ENCODE measurements at regions not wholly inside any gene's neighbourhood (a gene's known extent, or its start where the extent isn't known, plus 50 kb on each side); places are given as distances from the start of the nearest gene placed in this dataset.
A peak's percentile ranks its signal among the peaks of the same experiment; 100 is the strongest.

- Mint-ChIP-seq H3K27ac (no peak overlapping the region), H3K4me3 (no peak overlapping the region), H3K9me3 (no peaks in the 10 kb centered on the region), H3K36me3 (no peaks in the 10 kb centered on the region), H3K27me3 (no peaks in the 10 kb centered on the region), H3K4me1 (no peaks in the 10 kb centered on the region)
- Histone ChIP-seq H3K36me3 (ENCODE audit: insufficient read depth, low read length) (no peaks in the 10 kb centered on the region), H3K9me3 (ENCODE audit: control insufficient read depth in 1 of 2, low read length in 2 of 2) (no peaks in the 10 kb centered on the region), H3K4me3 (ENCODE audit: low read length in 2 of 2) (no peak overlapping the region), H3K4me1 (ENCODE audit: insufficient read depth, low read length) (no peaks in the 10 kb centered on the region), H3K27me3 (ENCODE audit: insufficient read depth, low read length) (no peaks in the 10 kb centered on the region), H3K27ac (ENCODE audit: low read depth, low read length) (no peak overlapping the region)
- no peak for DNase-seq
- POLR2A ChIA-PET (ENCODE audit: partially characterized antibody) = no interaction called here
- CTCF ChIA-PET (ENCODE audit: partially characterized antibody) = interaction anchor here (1.0 kb wide), 1 partner anchor 1437 kb away, joined by 3 read pairs; no protein-coding TSS in a partner anchor
- intact Hi-C loops (cut with micrococcal nuclease) = no loop called here
Measured at GRCh38 chr6:14187406-14187805, 69.8 kb downstream of the CD83 start.

GRCh38 chr6:14189074-14189473 lies 71.5 kb downstream of the CD83 start:
- POLR2A ChIA-PET (ENCODE audit: partially characterized antibody) = no interaction called here
- H3K27ac Mint-ChIP-seq = no peak overlapping the region

GRCh38 chr6:14190191-14190928 lies 72.8 kb downstream of the CD83 start:
- no peaks in the 10 kb centered on the region for H3K36me3 ChIP-seq (ENCODE audit: insufficient read depth, low read length)
- ChIA-PET CTCF (ENCODE audit: partially characterized antibody) (no interaction called here), POLR2A (ENCODE audit: partially characterized antibody) (no interaction called here)
- peaks cover 0 to 2% (median 0%) of the 10 kb centered on the region in 8 donors for H3K9me3 Mint-ChIP-seq
- H3K27ac ChIP-seq (ENCODE audit: low read depth, low read length) = no peak overlapping the region
- no peaks in the 10 kb centered on the region for H3K27me3 ChIP-seq (ENCODE audit: insufficient read depth, low read length)
- no peak overlapping the region for H3K27ac Mint-ChIP-seq
- no peaks in the 10 kb centered on the region for H3K9me3 ChIP-seq (ENCODE audit: control insufficient read depth in 1 of 2, low read length in 2 of 2)
- no peaks in the 10 kb centered on the region for H3K36me3 Mint-ChIP-seq
- no peaks in the 10 kb centered on the region for H3K4me1 Mint-ChIP-seq
- peaks cover 4 to 8% of the 10 kb centered on the region in 2 donors for H3K27me3 Mint-ChIP-seq
- H3K4me3 ChIP-seq (ENCODE audit: low read length in 2 of 2) = no peak overlapping the region
- no peak for DNase-seq
- H3K4me1 ChIP-seq (ENCODE audit: insufficient read depth, low read length) = no peaks in the 10 kb centered on the region
- intact Hi-C loops (cut with micrococcal nuclease) = no loop called here
- no peak overlapping the region for H3K4me3 Mint-ChIP-seq

More at GRCh38 chr6:14189074-14189473, 71.5 kb downstream of the CD83 start:
- no peaks in the 10 kb centered on the region for H3K4me1 ChIP-seq (ENCODE audit: insufficient read depth, low read length)
- Mint-ChIP-seq H3K27me3 (peaks cover 4 to 7% of the 10 kb centered on the region in 2 donors), H3K4me3 (no peak overlapping the region), H3K36me3 (no peaks in the 10 kb centered on the region), H3K9me3 (no peaks in the 10 kb centered on the region), H3K4me1 (no peaks in the 10 kb centered on the region)
- no peaks in the 10 kb centered on the region for H3K36me3 ChIP-seq (ENCODE audit: insufficient read depth, low read length)
- no peak overlapping the region for H3K4me3 ChIP-seq (ENCODE audit: low read length in 2 of 2)
- no peaks in the 10 kb centered on the region for H3K9me3 ChIP-seq (ENCODE audit: control insufficient read depth in 1 of 2, low read length in 2 of 2)
- H3K27me3 ChIP-seq (ENCODE audit: insufficient read depth, low read length) = no peaks in the 10 kb centered on the region
- no peak for DNase-seq
- H3K27ac ChIP-seq (ENCODE audit: low read depth, low read length) = no peak overlapping the region
- intact Hi-C loops (cut with micrococcal nuclease) = no loop called here
- CTCF ChIA-PET (ENCODE audit: partially characterized antibody) = no interaction called here

GRCh38 chr6:14190929-14191224 lies 73.3 kb downstream of the CD83 start:
- no peaks in the 10 kb centered on the region for H3K4me1 Mint-ChIP-seq
- H3K36me3 Mint-ChIP-seq = no peaks in the 10 kb centered on the region
- Histone ChIP-seq H3K27me3 (ENCODE audit: insufficient read depth, low read length) (no peaks in the 10 kb centered on the region), H3K36me3 (ENCODE audit: insufficient read depth, low read length) (no peaks in the 10 kb centered on the region), H3K27ac (ENCODE audit: low read depth, low read length) (no peak overlapping the region), H3K4me1 (ENCODE audit: insufficient read depth, low read length) (no peaks in the 10 kb centered on the region), H3K9me3 (ENCODE audit: control insufficient read depth in 1 of 2, low read length in 2 of 2) (no peaks in the 10 kb centered on the region), H3K4me3 (ENCODE audit: low read length in 2 of 2) (no peak overlapping the region)
- DNase-seq = no peak
- intact Hi-C loops (cut with micrococcal nuclease) = no loop called here
- no peak overlapping the region for H3K4me3 Mint-ChIP-seq
- peak overlapping the region in 1 of 7 donors; percentile 31 for H3K27ac Mint-ChIP-seq
- ChIA-PET CTCF (ENCODE audit: partially characterized antibody) (no interaction called here), POLR2A (ENCODE audit: partially characterized antibody) (no interaction called here)
- H3K27me3 Mint-ChIP-seq = peaks cover 4 to 8% of the 10 kb centered on the region in 2 donors
- peaks cover 0 to 2% (median 0%) of the 10 kb centered on the region in 8 donors for H3K9me3 Mint-ChIP-seq

GRCh38 chr6:14191761-14192160 lies 74.2 kb downstream of the CD83 start:
- Histone ChIP-seq H3K4me3 (ENCODE audit: low read length in 2 of 2) (no peak overlapping the region), H3K4me1 (ENCODE audit: insufficient read depth, low read length) (no peaks in the 10 kb centered on the region), H3K9me3 (ENCODE audit: control insufficient read depth in 1 of 2, low read length in 2 of 2) (no peaks in the 10 kb centered on the region), H3K27me3 (ENCODE audit: insufficient read depth, low read length) (no peaks in the 10 kb centered on the region), H3K36me3 (ENCODE audit: insufficient read depth, low read length) (no peaks in the 10 kb centered on the region), H3K27ac (ENCODE audit: low read depth, low read length) (no peak overlapping the region)
- Mint-ChIP-seq H3K9me3 (peaks cover 0 to 2% (median 0%) of the 10 kb centered on the region in 8 donors), H3K27ac (no peak overlapping the region), H3K36me3 (no peaks in the 10 kb centered on the region), H3K4me1 (no peaks in the 10 kb centered on the region), H3K27me3 (peaks cover 4 to 8% of the 10 kb centered on the region in 2 donors), H3K4me3 (no peak overlapping the region)
- DNase-seq = no peak
- intact Hi-C loops (cut with micrococcal nuclease) = no loop called here
- ChIA-PET CTCF (ENCODE audit: partially characterized antibody) (no interaction called here), POLR2A (ENCODE audit: partially characterized antibody) (no interaction called here)

GRCh38 chr6:14192216-14192788 lies 74.7 kb downstream of the CD83 start:
- Histone ChIP-seq H3K36me3 (ENCODE audit: insufficient read depth, low read length) (no peaks in the 10 kb centered on the region), H3K4me1 (ENCODE audit: insufficient read depth, low read length) (no peaks in the 10 kb centered on the region), H3K27ac (ENCODE audit: low read depth, low read length) (no peak overlapping the region), H3K4me3 (ENCODE audit: low read length in 2 of 2) (no peak overlapping the region), H3K27me3 (ENCODE audit: insufficient read depth, low read length) (no peaks in the 10 kb centered on the region), H3K9me3 (ENCODE audit: control insufficient read depth in 1 of 2, low read length in 2 of 2) (no peaks in the 10 kb centered on the region)
- Mint-ChIP-seq H3K27me3 (peaks cover 4 to 8% of the 10 kb centered on the region in 2 donors), H3K4me1 (no peaks in the 10 kb centered on the region), H3K9me3 (peaks cover 0 to 2% (median 0%) of the 10 kb centered on the region in 8 donors), H3K27ac (no peak overlapping the region), H3K4me3 (no peak overlapping the region), H3K36me3 (no peaks in the 10 kb centered on the region)
- no peak for DNase-seq
- intact Hi-C loops (cut with micrococcal nuclease) = no loop called here
- POLR2A ChIA-PET (ENCODE audit: partially characterized antibody) = no interaction called here
- CTCF ChIA-PET (ENCODE audit: partially characterized antibody) = no interaction called here

- intact Hi-C loops (cut with micrococcal nuclease) = no loop called here
- H3K4me1 Mint-ChIP-seq = no peaks in the 10 kb centered on the region
- Histone ChIP-seq H3K4me3 (ENCODE audit: low read length in 2 of 2) (no peak overlapping the region), H3K4me1 (ENCODE audit: insufficient read depth, low read length) (no peaks in the 10 kb centered on the region), H3K9me3 (ENCODE audit: control insufficient read depth in 1 of 2, low read length in 2 of 2) (no peaks in the 10 kb centered on the region), H3K36me3 (ENCODE audit: insufficient read depth, low read length) (no peaks in the 10 kb centered on the region), H3K27me3 (ENCODE audit: insufficient read depth, low read length) (no peaks in the 10 kb centered on the region), H3K27ac (ENCODE audit: low read depth, low read length) (no peak overlapping the region)
- ChIA-PET POLR2A (ENCODE audit: partially characterized antibody) (no interaction called here), CTCF (ENCODE audit: partially characterized antibody) (no interaction called here)
- no peak overlapping the region for H3K27ac Mint-ChIP-seq
- H3K9me3 Mint-ChIP-seq = peaks cover 0 to 2% (median 0%) of the 10 kb centered on the region in 8 donors
- no peak for DNase-seq
- H3K4me3 Mint-ChIP-seq = no peak overlapping the region
- peaks cover 4 to 8% of the 10 kb centered on the region in 2 donors for H3K27me3 Mint-ChIP-seq
- H3K36me3 Mint-ChIP-seq = no peaks in the 10 kb centered on the region
Measured at GRCh38 chr6:14193524-14193923, 76.0 kb downstream of the CD83 start.
